HEK293 (cell line): ENCODE measurements at regions not wholly inside any gene's neighbourhood (a gene's known extent, or its start where the extent isn't known, plus 50 kb on each side); places are given as distances from the start of the nearest gene placed in this dataset.

ENCODE experiments used
- CTCF ChIA-PET: fragments of 350-600 bp; formaldehyde crosslinking; extraction: SDS; loops from one replicate; lab custom pipeline; 2021; ENCODE audit warnings: antibody characterized with exemption; lab: Yijun Ruan, JAX
- POLR2A ChIA-PET: fragments of 300-600 bp; formaldehyde crosslinking; extraction: SDS; loops from one replicate; lab custom pipeline; 2020; ENCODE audit warnings: antibody characterized with exemption, inconsistent platforms; lab: Yijun Ruan, JAX
- H3K27ac ChIP-seq: fragments of 200-500 bp; sonication (Bioruptor generic); 2 replicates; pipeline ENCODE4 v1.5.1; 2014; ENCODE audit warnings: low read depth, low read length, control low read depth, inconsistent platforms; ENCODE audit errors: extremely low read depth
- H3K36me3 ChIP-seq, 2 experiments: fragments of 200-500 bp in 1 of 2; sonication (Bioruptor generic) in 1 of 2; 1 replicate in 1 of 2; 2 replicates in 1 of 2; pipeline ENCODE4 v1.5.1; 2014 to 2017; ENCODE audit warnings: inconsistent platforms in 2 of 2, low read length in 2 of 2; ENCODE audit not compliant: control insufficient read depth in 2 of 2, insufficient read depth in 1 of 2
- H3K4me1 ChIP-seq: fragments of 200-500 bp; sonication (Bioruptor generic); 2 replicates; pipeline ENCODE4 v1.5.1; 2014; ENCODE audit warnings: mild to moderate bottlenecking, low read length, inconsistent platforms; ENCODE audit not compliant: control insufficient read depth, insufficient read depth
- H3K4me3 ChIP-seq: 2 replicates; pipeline ENCODE4 v1.5.1; 2011; ENCODE audit warnings: low read depth, mild to moderate bottlenecking, control low read depth, low read length, moderate library complexity
- H3K9me3 ChIP-seq: fragments of 200-500 bp; sonication (Bioruptor generic); 2 replicates; pipeline ENCODE4 v1.5.1; 2014; ENCODE audit warnings: low read depth, low read length, inconsistent platforms; ENCODE audit not compliant: control insufficient read depth, insufficient read depth
- BCL11A ChIP-seq: fragments of 450-650 bp; formaldehyde crosslinking; IDR thresholded peaks from 2 replicates; pipeline ENCODE4 v1.5.1; 2016; ENCODE audit warnings: low read depth, missing biosample characterization, missing genetic modification characterization
- GFI1B ChIP-seq: fragments of 450-650 bp; formaldehyde crosslinking; IDR thresholded peaks from 2 replicates; pipeline ENCODE4 v1.5.1; 2016; ENCODE audit warnings: missing biosample characterization, missing genetic modification characterization
- HOXD13 ChIP-seq: sonication (generic); formaldehyde crosslinking; IDR thresholded peaks from 2 replicates; pipeline ENCODE4 v1.8.0; 2022; ENCODE audit warnings: missing genetic modification reagents, borderline replicate concordance
- KLF1 ChIP-seq: fragments of 450-650 bp; formaldehyde crosslinking; IDR thresholded peaks from 2 replicates; pipeline ENCODE4 v1.5.1; 2016; ENCODE audit warnings: missing biosample characterization, missing genetic modification characterization
- PRDM1 ChIP-seq: fragments of 450-650 bp; formaldehyde crosslinking; IDR thresholded peaks from 2 replicates; pipeline ENCODE4; 2016; ENCODE audit warnings: missing biosample characterization, missing genetic modification characterization
- SCRT2 ChIP-seq: fragments of 450-650 bp; formaldehyde crosslinking; IDR thresholded peaks from 2 replicates; pipeline ENCODE4 v1.5.1; 2016; ENCODE audit warnings: missing biosample characterization, missing genetic modification characterization
- TCF7L2 ChIP-seq: IDR thresholded peaks from 2 replicates; pipeline ENCODE4 v1.6.1; 2011; ENCODE audit warnings: low read depth, mild to moderate bottlenecking, inconsistent platforms, low read length, moderate library complexity, borderline replicate concordance
- ZBTB7A ChIP-seq: fragments of 450-650 bp; formaldehyde crosslinking; IDR thresholded peaks from 2 replicates; pipeline ENCODE4 v1.5.1; 2016; ENCODE audit warnings: low read depth, missing biosample characterization, missing genetic modification characterization
- ZIC2 ChIP-seq: fragments of 450-650 bp; formaldehyde crosslinking; IDR thresholded peaks from 2 replicates; pipeline ENCODE4 v1.5.1; 2016; ENCODE audit warnings: missing biosample characterization, missing genetic modification characterization
- ZNF133 ChIP-seq: fragments of 450-650 bp; formaldehyde crosslinking; IDR thresholded peaks from 2 replicates; pipeline ENCODE4 v1.5.1; 2016; ENCODE audit warnings: missing biosample characterization, missing genetic modification characterization
- ZNF140 ChIP-seq: fragments of 450-650 bp; formaldehyde crosslinking; IDR thresholded peaks from 2 replicates; pipeline ENCODE4 v1.5.1; 2016; ENCODE audit warnings: missing biosample characterization, missing genetic modification characterization
- ZNF239 ChIP-seq: fragments of 450-650 bp; formaldehyde crosslinking; IDR thresholded peaks from 2 replicates; pipeline ENCODE4 v1.5.1; 2016; ENCODE audit warnings: missing biosample characterization, missing genetic modification characterization
- ZNF548 ChIP-seq: fragments of 450-650 bp; formaldehyde crosslinking; IDR thresholded peaks from 2 replicates; pipeline ENCODE4 v1.5.1; 2016; ENCODE audit warnings: missing biosample characterization, missing genetic modification characterization
- ZNF629 ChIP-seq: fragments of 450-650 bp; formaldehyde crosslinking; IDR thresholded peaks from 2 replicates; pipeline ENCODE4 v1.5.1; 2017; ENCODE audit warnings: missing biosample characterization, missing genetic modification characterization
- ZNF677 ChIP-seq: fragments of 450-650 bp; IDR thresholded peaks from 2 replicates; pipeline ENCODE4 v1.5.0; 2018; ENCODE audit warnings: missing biosample characterization, mild to moderate bottlenecking, missing genetic modification characterization, moderate library complexity
- ZNF747 ChIP-seq: fragments of 450-650 bp; formaldehyde crosslinking; IDR thresholded peaks from 2 replicates; pipeline ENCODE4 v1.5.1; 2016; ENCODE audit warnings: missing biosample characterization, missing genetic modification characterization
- ZNF830 ChIP-seq: fragments of 450-650 bp; IDR thresholded peaks from 2 replicates; pipeline ENCODE4 v1.5.0; 2018; ENCODE audit warnings: missing biosample characterization, missing genetic modification characterization, low read depth, mild to moderate bottlenecking, moderate library complexity
- TF ChIP-seq, protein P1 (sequence below): fragments of 450-650 bp; formaldehyde crosslinking; IDR thresholded peaks from 2 replicates; pipeline ENCODE4 v1.5.1; 2017; ENCODE audit warnings: missing biosample characterization, missing genetic modification characterization
- TF ChIP-seq, protein P2 (sequence below): fragments of 450-650 bp; formaldehyde crosslinking; IDR thresholded peaks from 2 replicates; pipeline ENCODE4 v1.5.1; 2016; ENCODE audit warnings: missing biosample characterization, missing genetic modification characterization
- TF ChIP-seq, protein P3 (sequence below): fragments of 450-650 bp; formaldehyde crosslinking; IDR thresholded peaks from 2 replicates; pipeline ENCODE4 v1.5.1; 2016; ENCODE audit warnings: missing biosample characterization, missing genetic modification characterization
- TF ChIP-seq, protein P4 (sequence below): fragments of 450-650 bp; formaldehyde crosslinking; IDR thresholded peaks from 2 replicates; pipeline ENCODE4 v1.5.1; 2017; ENCODE audit warnings: missing biosample characterization, missing genetic modification characterization

DNA sequence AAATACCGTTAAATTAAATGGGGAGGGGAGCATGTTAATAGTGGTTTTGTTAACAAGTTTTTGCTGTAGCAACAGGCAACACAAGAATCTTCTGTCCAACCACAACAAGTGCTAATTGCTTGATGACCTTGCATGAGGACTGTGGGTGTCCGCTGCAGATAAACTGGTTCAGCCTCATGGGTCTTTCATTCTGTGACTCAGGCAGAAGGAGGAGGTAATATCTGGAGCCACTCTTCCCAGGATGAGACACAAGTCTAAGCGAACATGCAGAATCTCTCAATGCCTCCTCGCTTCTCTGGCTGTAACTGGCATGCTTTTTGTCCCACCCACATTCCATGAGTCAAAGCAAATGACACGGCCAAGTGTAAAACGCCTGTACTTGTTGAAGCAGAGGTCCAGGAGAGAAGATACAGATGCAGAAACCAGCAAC lies 56.6 kb upstream of the MYO16 start:
- Histone ChIP-seq H3K36me3 (no peaks in the 10 kb centered on the region), H3K27ac (no peak overlapping the region), H3K4me1 (no peaks in the 10 kb centered on the region), H3K9me3 (no peaks in the 10 kb centered on the region), H3K4me3 (no peak overlapping the region)
- ChIA-PET POLR2A (no interaction called here), CTCF (no interaction called here)
- TF ChIP-seq TCF7L2, result no peak
- peak; percentile 39; the same call in 1 of the 2 replicates for TF ChIP-seq SCRT2 (tag by site-specific recombination)

DNA sequence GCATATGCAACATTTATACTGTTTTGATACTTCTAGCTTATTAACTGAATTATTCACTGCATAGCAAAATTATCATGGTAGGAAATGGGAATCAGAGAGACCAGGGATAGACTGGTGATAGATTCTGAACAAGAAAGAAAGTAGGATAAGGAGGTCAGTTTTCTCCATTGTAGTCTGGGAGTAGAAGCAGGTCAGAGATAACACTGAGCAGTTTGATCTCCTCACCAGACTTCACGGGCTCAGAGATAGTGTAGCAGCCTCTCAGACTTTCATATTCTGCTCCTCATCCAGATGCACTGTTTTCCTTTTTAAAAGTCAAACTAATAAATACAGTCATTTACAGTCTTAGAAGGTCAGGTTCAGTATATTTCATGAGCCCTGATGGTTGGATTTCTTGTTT lies 56.0 kb upstream of the MYO16 start:
- H3K36me3 ChIP-seq, result no peaks in the 10 kb centered on the region
- H3K9me3 ChIP-seq, result no peaks in the 10 kb centered on the region
- POLR2A ChIA-PET, result no interaction called here
- H3K27ac ChIP-seq, result no peak overlapping the region
- TF ChIP-seq, protein P1, sequence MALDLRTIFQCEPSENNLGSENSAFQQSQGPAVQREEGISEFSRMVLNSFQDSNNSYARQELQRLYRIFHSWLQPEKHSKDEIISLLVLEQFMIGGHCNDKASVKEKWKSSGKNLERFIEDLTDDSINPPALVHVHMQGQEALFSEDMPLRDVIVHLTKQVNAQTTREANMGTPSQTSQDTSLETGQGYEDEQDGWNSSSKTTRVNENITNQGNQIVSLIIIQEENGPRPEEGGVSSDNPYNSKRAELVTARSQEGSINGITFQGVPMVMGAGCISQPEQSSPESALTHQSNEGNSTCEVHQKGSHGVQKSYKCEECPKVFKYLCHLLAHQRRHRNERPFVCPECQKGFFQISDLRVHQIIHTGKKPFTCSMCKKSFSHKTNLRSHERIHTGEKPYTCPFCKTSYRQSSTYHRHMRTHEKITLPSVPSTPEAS (tag by site-specific recombination), result no peak
- TF ChIP-seq ZNF629 (no peak), BCL11A (no peak), ZNF677 (no peak), ZNF747 (no peak), ZIC2 (tag by site-specific recombination) (no peak), ZNF133 (tag by site-specific recombination) (no peak), ZNF239 (no peak), ZNF830 (tag by site-specific recombination) (no peak), PRDM1 (no peak), ZBTB7A (tag by site-specific recombination) (no peak), ZNF140 (no peak), HOXD13 (CRISPR knock-in tag) (no peak), GFI1B (tag by site-specific recombination) (no peak), ZNF548 (tag by site-specific recombination) (no peak), KLF1 (tag by site-specific recombination) (no peak)
- TF ChIP-seq, protein P2, sequence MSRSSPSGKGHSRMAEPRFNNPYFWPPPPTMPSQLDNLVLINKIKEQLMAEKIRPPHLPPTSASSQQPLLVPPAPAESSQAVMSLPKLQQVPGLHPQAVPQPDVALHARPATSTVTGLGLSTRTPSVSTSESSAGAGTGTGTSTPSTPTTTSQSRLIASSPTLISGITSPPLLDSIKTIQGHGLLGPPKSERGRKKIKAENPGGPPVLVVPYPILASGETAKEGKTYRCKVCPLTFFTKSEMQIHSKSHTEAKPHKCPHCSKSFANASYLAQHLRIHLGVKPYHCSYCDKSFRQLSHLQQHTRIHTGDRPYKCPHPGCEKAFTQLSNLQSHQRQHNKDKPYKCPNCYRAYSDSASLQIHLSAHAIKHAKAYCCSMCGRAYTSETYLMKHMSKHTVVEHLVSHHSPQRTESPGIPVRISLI (tag by site-specific recombination), result no peak
- TF ChIP-seq, protein P3, sequence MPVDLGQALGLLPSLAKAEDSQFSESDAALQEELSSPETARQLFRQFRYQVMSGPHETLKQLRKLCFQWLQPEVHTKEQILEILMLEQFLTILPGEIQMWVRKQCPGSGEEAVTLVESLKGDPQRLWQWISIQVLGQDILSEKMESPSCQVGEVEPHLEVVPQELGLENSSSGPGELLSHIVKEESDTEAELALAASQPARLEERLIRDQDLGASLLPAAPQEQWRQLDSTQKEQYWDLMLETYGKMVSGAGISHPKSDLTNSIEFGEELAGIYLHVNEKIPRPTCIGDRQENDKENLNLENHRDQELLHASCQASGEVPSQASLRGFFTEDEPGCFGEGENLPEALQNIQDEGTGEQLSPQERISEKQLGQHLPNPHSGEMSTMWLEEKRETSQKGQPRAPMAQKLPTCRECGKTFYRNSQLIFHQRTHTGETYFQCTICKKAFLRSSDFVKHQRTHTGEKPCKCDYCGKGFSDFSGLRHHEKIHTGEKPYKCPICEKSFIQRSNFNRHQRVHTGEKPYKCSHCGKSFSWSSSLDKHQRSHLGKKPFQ (tag by site-specific recombination), result no peak
- TF ChIP-seq, protein P4, sequence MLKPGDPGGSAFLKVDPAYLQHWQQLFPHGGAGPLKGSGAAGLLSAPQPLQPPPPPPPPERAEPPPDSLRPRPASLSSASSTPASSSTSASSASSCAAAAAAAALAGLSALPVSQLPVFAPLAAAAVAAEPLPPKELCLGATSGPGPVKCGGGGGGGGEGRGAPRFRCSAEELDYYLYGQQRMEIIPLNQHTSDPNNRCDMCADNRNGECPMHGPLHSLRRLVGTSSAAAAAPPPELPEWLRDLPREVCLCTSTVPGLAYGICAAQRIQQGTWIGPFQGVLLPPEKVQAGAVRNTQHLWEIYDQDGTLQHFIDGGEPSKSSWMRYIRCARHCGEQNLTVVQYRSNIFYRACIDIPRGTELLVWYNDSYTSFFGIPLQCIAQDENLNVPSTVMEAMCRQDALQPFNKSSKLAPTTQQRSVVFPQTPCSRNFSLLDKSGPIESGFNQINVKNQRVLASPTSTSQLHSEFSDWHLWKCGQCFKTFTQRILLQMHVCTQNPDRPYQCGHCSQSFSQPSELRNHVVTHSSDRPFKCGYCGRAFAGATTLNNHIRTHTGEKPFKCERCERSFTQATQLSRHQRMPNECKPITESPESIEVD (tag by site-specific recombination), result no peak
- H3K4me1 ChIP-seq, result no peaks in the 10 kb centered on the region
- H3K4me3 ChIP-seq, result no peak overlapping the region
- CTCF ChIA-PET, result no interaction called here
